Thyroid gland (tissue), 4 donors: ENCODE measurements at regions not wholly inside any gene's neighbourhood (a gene's known extent, or its start where the extent isn't known, plus 50 kb on each side); places are given as distances from the start of the nearest gene placed in this dataset.

Source experiments
- CTCF ChIP-seq, 6 experiments: fragments of 200-600 bp in 3 of 6; fragments of 450-650 bp in 3 of 6; sonication (generic) in 3 of 6; IDR thresholded peaks; one replicate each; pipeline ENCODE4 v1.5.1; 2016 to 2019; ENCODE audit warnings: antibody characterized with exemption in 6 of 6, mild to moderate bottlenecking in 2 of 6, inconsistent platforms in 1 of 6, moderate library complexity in 1 of 6
- POLR2A ChIP-seq, 2 donors: fragments of 450-650 bp; IDR thresholded peaks; one replicate each; pipeline ENCODE4 v1.6.1; 2017; ENCODE audit warnings: antibody characterized with exemption in 2 of 2, mild to moderate bottlenecking in 2 of 2, moderate library complexity in 1 of 2

GRCh38 chr14:62546862-62547474 is 498.3 kb downstream of the KCNH5 start:
- TF ChIP-seq POLR2A (IDR thresholded peaks at IDR 0.05) (no peak), CTCF (IDR thresholded peaks at IDR 0.05) (no peak)
